HG03135 (cell line): ENCODE measurements at regions not wholly inside any gene's neighbourhood (a gene's known extent, or its start where the extent isn't known, plus 50 kb on each side); places are given as distances from the start of the nearest gene placed in this dataset.

Experiments
- ATAC-seq: cut with Tn5 transposase; IDR thresholded peaks from one replicate; pipeline ENCODE4 v1.9.1; 2021; ENCODE audit warnings: mild to moderate bottlenecking, moderate library complexity; ENCODE audit not compliant: unreplicated experiment

- no peak for ATAC-seq
These were observed 880.8 kb downstream of the TECRL start for GRCh38 chr4:63528256-63528991.

- no peak for ATAC-seq
These were observed 883.0 kb downstream of the TECRL start for GRCh38 chr4:63526251-63526650.

- ATAC-seq = no peak
These were observed 884.5 kb downstream of the TECRL start for GRCh38 chr4:63524764-63525163.

- no peak for ATAC-seq
These were observed 903.4 kb downstream of the TECRL start for GRCh38 chr4:63505714-63506460.

GRCh38 chr4:63493265-63493664 lies 916.0 kb downstream of the TECRL start:
- ATAC-seq = no peak

- no peak for ATAC-seq
These were observed 916.7 kb downstream of the TECRL start for GRCh38 chr4:63492515-63492914.

GRCh38 chr4:63464393-63464792 lies 944.9 kb downstream of the TECRL start:
- no peak for ATAC-seq

GRCh38 chr4:63460075-63460474 lies 949.2 kb downstream of the TECRL start:
- no peak for ATAC-seq

- no peak for ATAC-seq
These were observed 949.9 kb downstream of the TECRL start for GRCh38 chr4:63459329-63459728.

- no peak for ATAC-seq
These were observed 951.2 kb downstream of the TECRL start for GRCh38 chr4:63458010-63458409.

- no peak for ATAC-seq
These were observed 969.0 kb downstream of the TECRL start for GRCh38 chr4:63440236-63440635.

- ATAC-seq = no peak
These were observed 979.1 kb downstream of the TECRL start for GRCh38 chr4:63430105-63430504.

- no peak for ATAC-seq
These were observed 1013.0 kb downstream of the TECRL start for GRCh38 chr4:63396269-63396668.

- no peak for ATAC-seq
These were observed 1015.7 kb downstream of the TECRL start for GRCh38 chr4:63393544-63393943.

- no peak for ATAC-seq
These were observed 1029.3 kb downstream of the TECRL start for GRCh38 chr4:63379750-63380522.

- ATAC-seq = no peak
These were observed 1038.2 kb downstream of the TECRL start for GRCh38 chr4:63371001-63371400.

GRCh38 chr4:63361628-63362027 lies 1047.6 kb downstream of the TECRL start:
- ATAC-seq = no peak

GRCh38 chr4:63361066-63361465 lies 1048.2 kb downstream of the TECRL start:
- ATAC-seq = no peak

- no peak for ATAC-seq
These were observed 1059.6 kb downstream of the TECRL start for GRCh38 chr4:63349674-63350025.

GRCh38 chr4:63348735-63349673 lies 1060.2 kb downstream of the TECRL start:
- ATAC-seq = no peak

- ATAC-seq = no peak
These were observed 1084.1 kb downstream of the TECRL start for GRCh38 chr4:63325140-63325539.
